GM12891 (cell line): ENCODE measurements at regions not wholly inside any gene's neighbourhood (a gene's known extent, or its start where the extent isn't known, plus 50 kb on each side); places are given as distances from the start of the nearest gene placed in this dataset.

Experiments
- DNase-seq: peaks from one replicate; pipeline ENCODE4 v3.0.0; 2011; ENCODE audit warnings: low spot score; ENCODE audit not compliant: insufficient read length
- FAIRE-seq: peaks from 2 replicates; lab custom pipeline; 2011; peaks lifted over from hg19 to GRCh38; lab: Jason Lieb, UNC
- PAX5 ChIP-seq: IDR thresholded peaks from 2 replicates; pipeline ENCODE4 v1.6.1; 2011; ENCODE audit warnings: low read length, moderate library complexity, mild to moderate bottlenecking; ENCODE audit not compliant: insufficient read depth, severe bottlenecking
- POLR2A ChIP-seq: IDR thresholded peaks from 2 replicates; pipeline ENCODE4 v1.6.1; 2011; ENCODE audit warnings: low read depth, low read length, control low read depth
- POLR2AphosphoS5 ChIP-seq: IDR thresholded peaks from 2 replicates; pipeline ENCODE4 v1.6.1; 2011; ENCODE audit warnings: low read depth, low read length, control low read depth
- POU2F2 ChIP-seq: IDR thresholded peaks from 2 replicates; pipeline ENCODE4 v1.6.1; 2011; ENCODE audit warnings: low read depth, mild to moderate bottlenecking, control low read depth, low read length, moderate library complexity
- SPI1 ChIP-seq: IDR thresholded peaks from 2 replicates; pipeline ENCODE4 v1.6.1; 2011; ENCODE audit warnings: low read depth, low read length, control low read depth
- TAF1 ChIP-seq: IDR thresholded peaks from 2 replicates; pipeline ENCODE4 v1.6.1; 2011; ENCODE audit warnings: low read depth, low read length, control low read depth

GRCh38 chr4:60799214-60799613 is 400.9 kb upstream of the ADGRL3 start:
- DNase-seq, result no peak
- TF ChIP-seq POU2F2 (no peak), TAF1 (no peak), POLR2AphosphoS5 (no peak), SPI1 (no peak), PAX5 (no peak), POLR2A (no peak)
- FAIRE-seq, result no peak

GRCh38 chr4:60800701-60801100 is 399.4 kb upstream of the ADGRL3 start:
- FAIRE-seq, result no peak
- no peak for DNase-seq
- TF ChIP-seq PAX5 (no peak), POU2F2 (no peak), POLR2A (no peak), SPI1 (no peak), POLR2AphosphoS5 (no peak), TAF1 (no peak)

DNA sequence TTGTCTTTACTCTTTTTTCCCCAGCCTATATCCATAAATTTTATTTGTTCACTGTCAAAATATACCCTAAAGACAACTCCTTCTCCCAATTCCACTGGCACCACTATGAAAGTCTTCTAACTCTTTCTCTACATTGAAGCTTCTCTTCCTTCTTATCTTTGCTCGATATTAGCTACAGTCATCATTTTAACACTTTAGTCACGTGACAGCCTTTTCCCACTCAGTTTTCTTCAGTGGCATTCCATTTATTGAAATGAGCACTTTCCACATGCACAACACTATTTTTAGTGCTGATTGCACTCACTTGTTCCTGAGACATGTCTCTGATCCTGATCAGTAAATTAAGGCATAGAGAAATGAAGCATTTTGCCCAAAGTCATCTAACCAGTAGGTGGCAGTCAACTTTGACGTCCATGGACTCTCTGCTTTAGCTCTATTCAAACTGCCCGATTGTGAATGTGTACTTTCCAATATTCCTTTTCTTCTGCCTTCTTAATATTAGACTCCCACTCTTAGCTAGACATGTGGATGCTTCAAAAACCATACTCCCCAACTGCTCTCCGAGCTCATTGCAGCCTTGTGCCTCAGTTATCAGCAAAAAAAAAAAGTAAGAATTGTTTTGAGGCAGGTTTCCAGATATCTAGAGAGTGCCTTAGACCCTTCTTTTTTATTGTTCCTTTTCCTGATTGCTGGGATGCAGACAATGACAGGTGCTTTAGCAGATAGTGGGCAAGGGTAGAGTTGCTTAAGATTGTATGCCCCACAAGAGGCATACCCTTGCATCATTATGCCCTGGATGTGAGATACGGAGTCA is 394.4 kb upstream of the ADGRL3 start:
- FAIRE-seq (peak; percentile 80), DNase-seq (no peak)
- TF ChIP-seq SPI1, result no peak
- no peak for TF ChIP-seq PAX5
- no peak for TF ChIP-seq POU2F2
- no peak for TF ChIP-seq POLR2A
- no peak for TF ChIP-seq POLR2AphosphoS5
- no peak for TF ChIP-seq TAF1

DNA sequence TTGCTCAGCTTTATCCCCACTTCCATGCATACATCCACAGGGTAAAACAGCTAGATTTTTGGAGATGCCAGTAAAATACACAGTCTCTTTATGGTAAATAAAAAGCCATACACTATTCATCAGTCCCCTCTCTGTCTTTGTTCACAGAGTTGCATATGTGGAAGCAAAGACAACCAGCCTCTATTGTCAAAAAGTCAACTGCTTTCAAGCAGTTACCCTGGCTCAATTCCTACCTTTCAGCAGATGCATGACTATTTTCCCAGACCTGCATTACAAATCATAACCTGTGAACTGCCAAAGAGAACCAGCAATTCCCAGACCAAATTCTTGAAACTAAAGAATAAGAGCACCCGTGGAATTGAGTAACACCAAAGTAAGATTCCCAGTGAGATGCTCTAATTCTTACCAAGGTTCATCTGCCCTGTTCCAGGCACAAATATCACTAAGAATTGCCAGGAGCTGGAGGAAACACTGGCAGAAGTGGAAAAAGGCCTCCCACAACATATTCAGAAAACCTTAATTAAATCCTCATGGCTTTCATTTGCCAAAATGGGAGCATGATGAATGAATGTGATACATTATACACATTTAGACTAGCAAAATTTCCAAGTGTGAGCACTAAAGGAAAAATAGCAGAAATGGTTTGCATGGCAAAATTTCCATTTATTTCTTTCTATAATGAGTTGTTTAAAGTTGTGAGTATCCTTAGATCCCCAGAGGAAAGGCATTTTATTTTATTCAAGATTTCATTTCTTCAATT is 391.2 kb upstream of the ADGRL3 start:
- TF ChIP-seq SPI1 (no peak), POU2F2 (no peak), POLR2A (no peak), POLR2AphosphoS5 (no peak), TAF1 (no peak)
- DNase-seq, result no peak
- FAIRE-seq, result no peak

DNA sequence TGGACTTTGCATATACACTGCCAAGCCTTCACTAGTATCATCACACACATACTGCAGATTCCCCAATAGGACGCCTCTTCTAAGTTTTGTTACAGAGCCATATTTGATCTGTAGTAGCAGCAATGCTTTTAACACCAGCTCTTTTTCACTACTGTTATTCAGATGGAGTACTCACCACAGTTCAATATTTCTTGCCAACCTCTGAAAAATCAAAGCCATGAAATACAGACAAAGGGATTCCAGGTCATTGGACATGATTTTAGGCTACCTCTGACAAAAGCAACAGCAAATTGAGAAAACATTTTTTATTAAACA is 390.7 kb upstream of the ADGRL3 start:
- no peak for DNase-seq
- FAIRE-seq, result no peak
- TF ChIP-seq SPI1 (no peak), POLR2A (no peak), POU2F2 (no peak), PAX5 (no peak), TAF1 (no peak), POLR2AphosphoS5 (no peak)

DNA sequence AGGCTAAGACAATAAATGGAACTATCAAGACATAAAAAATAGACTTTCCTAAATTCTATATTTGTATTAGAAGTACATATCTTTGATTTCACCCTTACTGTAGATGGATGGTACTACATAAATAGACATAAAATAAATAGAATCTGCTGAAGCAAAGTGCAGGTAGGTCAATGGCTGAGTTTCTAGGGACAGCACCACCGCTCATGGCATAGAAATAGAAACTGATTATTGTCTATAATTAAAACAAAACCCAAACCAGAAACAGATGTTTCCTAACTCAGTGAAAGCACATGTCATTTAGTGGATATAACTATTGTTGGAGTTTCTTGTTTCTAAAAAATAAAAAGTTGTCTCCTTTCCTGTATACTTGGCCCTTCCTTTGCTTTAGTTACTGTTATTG is 387.3 kb upstream of the ADGRL3 start:
- no peak for TF ChIP-seq PAX5
- TF ChIP-seq POLR2A, result no peak
- TF ChIP-seq POLR2AphosphoS5, result no peak
- TF ChIP-seq POU2F2, result no peak
- TF ChIP-seq SPI1, result no peak
- no peak for TF ChIP-seq TAF1
- DNase-seq, result no peak
- FAIRE-seq, result no peak

GRCh38 chr4:60814549-60814948 is 385.6 kb upstream of the ADGRL3 start:
- FAIRE-seq (no peak), DNase-seq (no peak)
- no peak for TF ChIP-seq POLR2A

- DNase-seq, result no peak
- TF ChIP-seq POU2F2 (no peak), SPI1 (no peak), PAX5 (no peak), TAF1 (no peak), POLR2A (no peak), POLR2AphosphoS5 (no peak)
- FAIRE-seq, result no peak
Observed at GRCh38 chr4:60817609-60818008, 382.5 kb upstream of the ADGRL3 start.

- no peak for TF ChIP-seq POLR2A
- TF ChIP-seq POLR2AphosphoS5, result no peak
- no peak for TF ChIP-seq TAF1
- no peak for TF ChIP-seq SPI1
- TF ChIP-seq PAX5, result no peak
- TF ChIP-seq POU2F2, result no peak
- FAIRE-seq (no peak), DNase-seq (no peak)
Observed at GRCh38 chr4:60822986-60823385, 377.1 kb upstream of the ADGRL3 start.

DNA sequence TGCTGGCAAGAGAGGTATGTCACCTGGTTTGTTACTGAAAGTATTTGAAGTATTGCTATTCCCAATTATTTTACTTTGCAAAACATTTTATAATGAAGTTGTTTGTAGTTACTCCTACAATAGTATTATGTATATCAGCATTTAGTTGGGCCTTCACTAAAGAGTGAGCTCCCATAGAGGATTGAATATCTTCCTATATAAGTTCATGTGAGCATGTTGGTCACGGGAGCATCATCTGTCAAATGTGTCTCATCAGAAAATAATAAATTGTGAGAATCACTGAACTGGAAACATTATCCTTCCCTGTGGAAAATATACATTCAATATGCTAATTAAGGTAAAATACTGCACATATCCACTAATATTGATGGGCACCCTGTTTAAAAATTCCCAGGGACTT is 360.1 kb upstream of the ADGRL3 start:
- TF ChIP-seq POLR2A (no peak), TAF1 (no peak), PAX5 (no peak), POLR2AphosphoS5 (no peak), SPI1 (no peak), POU2F2 (no peak)
- DNase-seq (no peak), FAIRE-seq (no peak)
